Activated CD4-positive, CD25-positive, alpha-beta regulatory T cell treated with anti-CD3 and anti-CD28 coated beads, Interleukin-2, amount 50 U/mL, for 16 hours (primary cell): ENCODE measurements at regions not wholly inside any gene's neighbourhood (a gene's known extent, or its start where the extent isn't known, plus 50 kb on each side); places are given as distances from the start of the nearest gene placed in this dataset.
A peak's percentile ranks its signal among the peaks of the same experiment; 100 is the strongest.

ENCODE experiments used
- DNase-seq: peaks from one replicate; pipeline ENCODE4 v3.0.0-alpha.2; 2020; ENCODE audit warnings: low read depth, low spot score

DNA sequence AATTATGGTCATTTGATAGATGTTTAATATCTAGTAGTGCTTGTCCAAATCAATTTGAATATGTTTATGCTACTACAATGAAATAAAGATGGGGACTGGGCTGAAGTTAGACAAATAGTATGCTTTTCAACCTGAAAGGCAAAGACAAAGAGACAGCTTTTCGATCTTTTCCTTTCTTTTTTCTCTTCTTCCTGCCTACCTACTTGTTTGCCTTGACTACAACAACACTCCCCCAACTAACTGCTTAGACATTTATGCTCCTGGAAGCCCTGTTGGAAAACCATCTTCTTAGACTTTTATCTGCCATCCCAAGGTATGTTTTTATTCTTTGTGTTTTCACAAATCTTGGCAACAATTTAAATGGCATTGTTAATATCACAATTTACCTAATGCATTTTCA is 374.4 kb upstream of the DDI1 start:
- no peak for DNase-seq

GRCh38 chr11:103662880-103663279 is 373.6 kb upstream of the DDI1 start:
- no peak for DNase-seq

GRCh38 chr11:103668859-103669258 is 367.6 kb upstream of the DDI1 start:
- no peak for DNase-seq

- DNase-seq, result no peak
Measured at GRCh38 chr11:103671143-103671651, 365.2 kb upstream of the DDI1 start.

DNA sequence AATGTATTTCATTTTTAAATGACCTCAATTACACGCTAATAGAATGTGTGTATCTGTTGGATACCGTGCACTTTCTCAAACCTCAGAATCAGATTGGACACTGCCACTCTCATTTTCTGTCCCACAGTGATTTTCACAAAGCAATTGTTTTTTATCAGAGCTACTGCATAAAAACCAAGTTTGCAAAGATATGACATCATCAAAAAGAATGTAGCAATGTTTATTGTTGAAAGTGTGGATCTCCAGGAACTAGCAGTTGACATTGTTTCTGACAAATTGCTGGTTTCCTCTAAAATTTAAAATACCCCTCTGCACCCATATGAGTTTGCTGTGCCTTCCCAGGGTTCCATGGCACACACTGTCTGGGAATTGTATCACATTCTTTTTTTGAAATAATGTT is 362.7 kb upstream of the DDI1 start:
- DNase-seq, result no peak

- DNase-seq, result no peak
Measured at GRCh38 chr11:103676413-103676812, 360.0 kb upstream of the DDI1 start.

DNA sequence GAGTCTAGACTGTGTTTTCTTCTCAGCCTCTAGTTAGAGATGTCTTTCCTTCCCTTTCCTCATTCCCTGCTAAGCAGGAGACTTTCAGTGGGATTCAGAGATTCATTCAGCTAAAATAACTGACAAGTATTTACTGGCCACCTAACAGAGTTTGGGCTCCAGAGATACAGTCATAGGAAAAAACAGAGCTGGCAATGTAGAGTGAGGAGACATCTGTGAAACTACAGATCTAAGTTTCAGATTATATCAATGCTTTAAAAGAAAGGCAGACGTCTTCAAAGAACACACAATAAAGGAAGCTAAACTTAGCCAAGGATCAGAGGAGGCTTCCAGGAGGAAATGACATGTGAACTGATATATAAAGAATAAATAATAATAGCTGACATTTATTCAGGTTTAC is 355.6 kb upstream of the DDI1 start:
- DNase-seq, result no peak

DNA sequence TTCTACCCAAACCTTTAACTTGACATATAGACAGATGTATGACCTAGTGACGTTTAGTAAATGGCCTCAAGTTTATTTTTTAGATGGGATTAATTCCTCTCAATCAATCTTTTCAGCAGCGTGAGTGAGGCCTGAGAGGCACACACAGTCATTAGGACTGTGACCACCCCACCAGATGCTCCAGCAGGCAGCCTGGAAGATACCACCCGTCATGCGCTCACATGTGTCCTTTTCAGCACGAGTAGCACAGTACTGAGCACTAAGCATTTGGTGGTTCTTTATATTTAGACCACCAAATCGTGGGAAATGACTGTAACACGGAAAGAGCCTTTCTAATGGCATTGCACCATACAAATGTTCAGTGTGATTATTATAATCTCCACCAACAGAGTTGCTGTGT is 354.6 kb upstream of the DDI1 start:
- DNase-seq, result no peak

- peak; percentile 2 for DNase-seq
Measured at GRCh38 chr11:103682318-103683184, 353.9 kb upstream of the DDI1 start.

- no peak for DNase-seq
Measured at GRCh38 chr11:103683576-103683975, 352.9 kb upstream of the DDI1 start.

GRCh38 chr11:103688924-103689323 is 347.5 kb upstream of the DDI1 start:
- DNase-seq, result no peak

DNA sequence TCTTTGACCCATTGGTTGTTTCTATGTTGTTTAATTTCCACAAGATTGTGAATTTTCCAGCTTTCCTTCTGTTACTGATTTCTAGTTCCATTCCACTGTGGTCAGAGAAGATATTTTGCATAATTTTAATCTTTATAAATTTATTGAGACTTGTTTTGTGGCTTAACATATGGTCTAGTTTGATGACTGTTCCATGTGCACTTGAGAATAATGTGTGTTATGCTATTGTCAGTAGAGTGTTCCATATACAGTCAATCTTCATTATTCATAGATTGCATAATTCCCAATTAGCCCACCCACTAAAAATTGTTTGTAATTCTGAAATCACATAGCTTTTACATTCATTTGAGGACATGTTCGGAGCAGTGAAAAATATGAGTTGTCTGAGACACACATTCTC is 346.1 kb upstream of the DDI1 start:
- DNase-seq, result no peak

- DNase-seq, result no peak
Measured at GRCh38 chr11:103696123-103696522, 340.3 kb upstream of the DDI1 start.

- DNase-seq, result no peak
Measured at GRCh38 chr11:103699216-103699615, 337.2 kb upstream of the DDI1 start.

DNA sequence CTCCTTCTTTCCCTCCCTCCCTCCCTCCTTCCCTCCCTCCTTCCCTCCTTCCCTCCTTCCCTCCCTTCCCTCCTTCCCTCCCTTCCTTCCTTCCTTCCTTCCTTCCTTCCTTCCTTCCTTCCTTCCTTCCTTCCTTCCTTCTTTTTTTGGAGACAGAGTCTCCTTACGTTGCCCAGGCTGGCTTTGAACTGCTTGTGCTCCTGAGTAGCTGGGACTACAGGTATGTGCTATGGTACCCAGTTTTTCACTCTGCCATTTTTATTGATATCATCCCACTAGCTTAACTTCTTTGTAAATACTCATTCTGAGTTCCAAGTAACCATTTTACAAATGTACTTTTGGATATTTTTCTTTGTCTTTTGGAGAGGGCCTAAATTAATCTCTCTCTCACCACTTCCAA is 336.8 kb upstream of the DDI1 start:
- no peak for DNase-seq

DNA sequence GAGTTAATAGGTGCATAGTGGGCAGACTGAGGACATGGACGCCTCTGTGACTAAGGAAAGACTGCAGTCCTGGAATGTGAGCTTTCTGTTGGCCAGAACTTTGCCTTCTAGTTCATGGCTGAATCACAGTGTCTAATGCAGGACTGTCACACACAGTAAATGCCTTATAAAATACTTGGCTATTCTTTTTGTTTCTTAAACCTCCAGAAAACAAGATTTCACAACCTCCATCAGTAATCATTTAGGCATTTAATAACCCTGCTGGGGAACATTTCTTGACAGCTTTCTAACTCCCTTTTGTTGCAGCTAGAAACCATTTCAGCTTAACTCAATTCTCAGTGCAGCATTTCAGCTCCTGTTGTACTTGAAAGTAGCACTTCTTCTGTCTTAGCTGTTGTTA is 335.8 kb upstream of the DDI1 start:
- DNase-seq, result no peak

- DNase-seq, result no peak
Measured at GRCh38 chr11:103703437-103703836, 333.0 kb upstream of the DDI1 start.

DNA sequence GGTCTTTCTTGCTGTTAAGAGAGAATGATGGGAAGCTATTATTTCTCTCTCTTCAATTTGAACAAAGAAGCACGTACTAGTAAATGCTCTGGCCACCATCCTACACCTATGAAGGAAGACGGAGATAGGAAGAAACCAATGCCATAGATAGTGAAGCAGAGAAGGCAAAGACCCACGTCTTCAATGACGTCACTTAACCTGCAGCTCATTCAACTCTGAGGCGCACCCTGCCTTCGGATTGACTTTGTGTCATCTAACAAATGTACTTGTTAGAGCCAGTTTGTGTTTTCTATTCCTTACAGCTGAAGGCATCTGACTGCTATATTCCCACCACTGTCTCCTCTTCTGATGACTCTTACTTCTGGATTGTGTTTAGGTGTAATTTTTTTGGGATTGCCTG is 332.5 kb upstream of the DDI1 start:
- DNase-seq, result no peak

DNA sequence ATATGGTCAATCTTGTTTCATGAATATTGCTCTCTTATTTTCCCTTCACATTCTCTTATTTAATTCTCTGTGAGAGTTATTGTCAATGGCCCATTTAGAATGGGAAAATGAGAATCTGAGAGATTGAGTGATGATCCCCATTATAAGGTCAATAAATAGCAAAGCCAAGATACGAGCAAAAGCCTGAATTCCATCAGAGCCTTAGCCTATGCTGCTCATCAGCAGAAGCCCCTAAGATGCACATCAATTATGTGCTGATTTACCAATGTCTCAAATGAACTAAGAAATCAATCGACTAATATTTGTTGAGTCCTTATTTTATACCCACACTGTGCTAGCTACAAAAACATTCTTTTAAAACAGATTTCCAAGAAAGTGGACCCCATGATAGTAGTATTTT is 330.8 kb upstream of the DDI1 start:
- no peak for DNase-seq

GRCh38 chr11:103709371-103709770 is 327.1 kb upstream of the DDI1 start:
- no peak for DNase-seq

DNA sequence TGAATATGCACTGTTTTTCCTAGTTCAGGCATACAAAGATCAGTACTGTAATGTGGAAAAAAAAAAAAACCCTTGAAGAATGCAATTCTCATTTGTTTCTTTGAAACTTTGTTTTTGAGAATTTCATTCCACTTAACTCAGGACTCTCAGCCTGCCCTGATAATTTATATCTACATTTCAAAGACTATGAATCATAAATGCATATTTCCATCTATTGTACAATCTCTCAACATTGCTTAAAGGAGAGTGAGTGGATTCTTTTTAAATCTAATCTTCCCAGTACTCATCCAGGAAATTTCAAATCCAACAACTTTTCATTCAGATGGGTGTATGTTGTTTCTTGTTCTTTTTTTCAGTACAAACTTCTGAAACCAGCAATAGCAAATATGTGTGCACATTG is 322.2 kb upstream of the DDI1 start:
- no peak for DNase-seq

- no peak for DNase-seq
Measured at GRCh38 chr11:103716363-103716762, 320.1 kb upstream of the DDI1 start.

DNA sequence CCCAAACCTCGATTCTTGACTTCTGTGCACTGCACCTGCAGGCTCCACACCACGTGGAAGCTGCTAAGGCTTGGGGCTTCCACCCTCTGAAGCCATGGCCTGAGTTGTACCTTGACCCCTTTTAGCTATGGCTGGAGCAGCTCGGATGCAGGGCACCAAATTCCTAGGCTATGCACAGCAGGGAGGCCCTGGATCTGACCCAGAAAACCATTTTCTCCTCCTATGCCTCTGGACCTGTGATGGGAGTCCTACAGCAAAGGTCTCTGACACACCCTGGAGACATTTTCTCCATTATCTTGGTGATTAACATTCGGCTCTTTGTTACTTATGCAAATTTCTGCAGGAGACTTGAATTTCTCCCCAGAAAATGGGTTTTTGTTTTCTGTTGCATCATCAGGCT is 309.2 kb upstream of the DDI1 start:
- no peak for DNase-seq

- DNase-seq, result no peak
Measured at GRCh38 chr11:103729617-103730016, 306.8 kb upstream of the DDI1 start.
